ENCODE measurements at regions not wholly inside any gene's neighbourhood (a gene's known extent, or its start where the extent isn't known, plus 50 kb on each side); places are given as distances from the start of the nearest gene placed in this dataset.

- Mint-ChIP-seq H3K27ac (no peak overlapping the region), H3K27me3 (no peaks in the 10 kb centered on the region), H3K4me3 (no peak overlapping the region), H3K4me1 (ENCODE audit: low read depth in 2 of 2) (no peaks in the 10 kb centered on the region), H3K36me3 (no peaks in the 10 kb centered on the region), H3K9me3 (peaks cover 5% of the 10 kb centered on the region)
- DNase-seq (ENCODE audit: low spot score): no peak
- no peak for ATAC-seq
These were observed 843.9 kb downstream of the TUSC7 start for GRCh38 chr3:117553461-117553860.

- H3K27me3 Mint-ChIP-seq: no peaks in the 10 kb centered on the region
- no peak for DNase-seq (ENCODE audit: low spot score)
These were observed 847.2 kb downstream of the TUSC7 start for GRCh38 chr3:117556646-117557407.

GRCh38 chr3:117557464-117558090 is 848.0 kb downstream of the TUSC7 start:
- no peak overlapping the region for H3K27ac Mint-ChIP-seq
- ATAC-seq: no peak
- H3K4me1 Mint-ChIP-seq (ENCODE audit: low read depth in 2 of 2): no peaks in the 10 kb centered on the region

More at GRCh38 chr3:117556646-117557407, 847.2 kb downstream of the TUSC7 start:
- Mint-ChIP-seq H3K27ac (no peak overlapping the region), H3K4me1 (ENCODE audit: low read depth in 2 of 2) (no peaks in the 10 kb centered on the region), H3K36me3 (no peaks in the 10 kb centered on the region), H3K4me3 (no peak overlapping the region), H3K9me3 (peaks cover 11% of the 10 kb centered on the region)
- no peak for ATAC-seq

GRCh38 chr3:117558681-117559080 is 849.1 kb downstream of the TUSC7 start:
- H3K4me1 Mint-ChIP-seq (ENCODE audit: low read depth in 2 of 2): no peaks in the 10 kb centered on the region
- H3K9me3 Mint-ChIP-seq: peaks cover 14% of the 10 kb centered on the region
- no peaks in the 10 kb centered on the region for H3K27me3 Mint-ChIP-seq
- no peak for DNase-seq (ENCODE audit: low spot score)
- H3K4me3 Mint-ChIP-seq: no peak overlapping the region
- ATAC-seq: no peak
- no peak overlapping the region for H3K27ac Mint-ChIP-seq
- no peaks in the 10 kb centered on the region for H3K36me3 Mint-ChIP-seq

More at GRCh38 chr3:117557464-117558090, 848.0 kb downstream of the TUSC7 start:
- H3K4me3 Mint-ChIP-seq: no peak overlapping the region
- H3K27me3 Mint-ChIP-seq: no peaks in the 10 kb centered on the region
- H3K9me3 Mint-ChIP-seq: peaks cover 11% of the 10 kb centered on the region
- H3K36me3 Mint-ChIP-seq: no peaks in the 10 kb centered on the region
- no peak for DNase-seq (ENCODE audit: low spot score)

GRCh38 chr3:117562000-117562399 is 852.4 kb downstream of the TUSC7 start:
- Mint-ChIP-seq H3K27me3 (no peaks in the 10 kb centered on the region), H3K27ac (no peak overlapping the region), H3K9me3 (peaks cover 21% of the 10 kb centered on the region), H3K4me3 (no peak overlapping the region), H3K4me1 (ENCODE audit: low read depth in 2 of 2) (no peaks in the 10 kb centered on the region), H3K36me3 (no peaks in the 10 kb centered on the region)
- ATAC-seq (no peak), DNase-seq (ENCODE audit: low spot score) (no peak)

GRCh38 chr3:117563063-117563462 is 853.5 kb downstream of the TUSC7 start:
- ATAC-seq: no peak
- H3K4me1 Mint-ChIP-seq (ENCODE audit: low read depth in 2 of 2): no peaks in the 10 kb centered on the region

GRCh38 chr3:117565777-117566176 is 856.2 kb downstream of the TUSC7 start:
- DNase-seq (ENCODE audit: low spot score): no peak
- H3K27me3 Mint-ChIP-seq: no peaks in the 10 kb centered on the region
- no peak for ATAC-seq
- no peaks in the 10 kb centered on the region for H3K36me3 Mint-ChIP-seq
- H3K4me3 Mint-ChIP-seq: no peak overlapping the region
- no peaks in the 10 kb centered on the region for H3K4me1 Mint-ChIP-seq (ENCODE audit: low read depth in 2 of 2)
- H3K9me3 Mint-ChIP-seq: peaks cover 14% of the 10 kb centered on the region
- H3K27ac Mint-ChIP-seq: no peak overlapping the region

More at GRCh38 chr3:117563063-117563462, 853.5 kb downstream of the TUSC7 start:
- H3K4me3 Mint-ChIP-seq: no peak overlapping the region
- peaks cover 20% of the 10 kb centered on the region for H3K9me3 Mint-ChIP-seq
- no peak for DNase-seq (ENCODE audit: low spot score)
- H3K27me3 Mint-ChIP-seq: no peaks in the 10 kb centered on the region
- no peaks in the 10 kb centered on the region for H3K36me3 Mint-ChIP-seq
- H3K27ac Mint-ChIP-seq: no peak overlapping the region

- no peak for DNase-seq (ENCODE audit: low spot score)
- no peak overlapping the region for H3K27ac Mint-ChIP-seq
- no peaks in the 10 kb centered on the region for H3K4me1 Mint-ChIP-seq (ENCODE audit: low read depth in 2 of 2)
- H3K9me3 Mint-ChIP-seq: peaks cover 16% of the 10 kb centered on the region
- H3K27me3 Mint-ChIP-seq: no peaks in the 10 kb centered on the region
- H3K36me3 Mint-ChIP-seq: no peaks in the 10 kb centered on the region
- ATAC-seq: no peak
- no peak overlapping the region for H3K4me3 Mint-ChIP-seq
These were observed 857.3 kb downstream of the TUSC7 start for GRCh38 chr3:117566926-117567325.

- Mint-ChIP-seq H3K36me3 (no peaks in the 10 kb centered on the region), H3K4me1 (ENCODE audit: low read depth in 2 of 2) (no peaks in the 10 kb centered on the region), H3K9me3 (peaks cover 16% of the 10 kb centered on the region), H3K4me3 (no peak overlapping the region), H3K27me3 (no peaks in the 10 kb centered on the region), H3K27ac (no peak overlapping the region)
- no peak for ATAC-seq
- no peak for DNase-seq (ENCODE audit: low spot score)
These were observed 857.8 kb downstream of the TUSC7 start for GRCh38 chr3:117567382-117567781.

- Mint-ChIP-seq H3K27ac (no peak overlapping the region), H3K9me3 (peaks cover 20% of the 10 kb centered on the region), H3K4me3 (no peak overlapping the region), H3K36me3 (no peaks in the 10 kb centered on the region), H3K4me1 (ENCODE audit: low read depth in 2 of 2) (no peaks in the 10 kb centered on the region), H3K27me3 (no peaks in the 10 kb centered on the region)
- no peak for DNase-seq (ENCODE audit: low spot score)
- ATAC-seq: no peak
These were observed 858.3 kb downstream of the TUSC7 start for GRCh38 chr3:117567906-117568305.

- Mint-ChIP-seq H3K36me3 (no peaks in the 10 kb centered on the region), H3K4me3 (no peak overlapping the region), H3K27ac (no peak overlapping the region), H3K27me3 (no peaks in the 10 kb centered on the region), H3K4me1 (ENCODE audit: low read depth in 2 of 2) (no peaks in the 10 kb centered on the region), H3K9me3 (peaks cover 16% of the 10 kb centered on the region)
- ATAC-seq: no peak
- DNase-seq (ENCODE audit: low spot score): no peak
These were observed 863.2 kb downstream of the TUSC7 start for GRCh38 chr3:117572786-117573185.

- peaks cover 10% of the 10 kb centered on the region for H3K9me3 Mint-ChIP-seq
- H3K4me1 Mint-ChIP-seq (ENCODE audit: low read depth in 2 of 2): no peaks in the 10 kb centered on the region
- H3K36me3 Mint-ChIP-seq: no peaks in the 10 kb centered on the region
- no peak for ATAC-seq
- H3K27me3 Mint-ChIP-seq: no peaks in the 10 kb centered on the region
- no peak overlapping the region for H3K27ac Mint-ChIP-seq
- no peak overlapping the region for H3K4me3 Mint-ChIP-seq
- no peak for DNase-seq (ENCODE audit: low spot score)
These were observed 871.2 kb downstream of the TUSC7 start for GRCh38 chr3:117580806-117581205.

- ATAC-seq (no peak), DNase-seq (ENCODE audit: low spot score) (no peak)
- no peaks in the 10 kb centered on the region for H3K36me3 Mint-ChIP-seq
- no peak overlapping the region for H3K4me3 Mint-ChIP-seq
- no peak overlapping the region for H3K27ac Mint-ChIP-seq
- no peaks in the 10 kb centered on the region for H3K27me3 Mint-ChIP-seq
- no peaks in the 10 kb centered on the region for H3K4me1 Mint-ChIP-seq (ENCODE audit: low read depth in 2 of 2)
- peaks cover 5% of the 10 kb centered on the region for H3K9me3 Mint-ChIP-seq
These were observed 876.6 kb downstream of the TUSC7 start for GRCh38 chr3:117586161-117586560.

- peaks cover 5% of the 10 kb centered on the region for H3K9me3 Mint-ChIP-seq
- H3K27ac Mint-ChIP-seq: no peak overlapping the region
- ATAC-seq (no peak), DNase-seq (ENCODE audit: low spot score) (no peak)
- no peaks in the 10 kb centered on the region for H3K4me1 Mint-ChIP-seq (ENCODE audit: low read depth in 2 of 2)
- H3K27me3 Mint-ChIP-seq: no peaks in the 10 kb centered on the region
- no peaks in the 10 kb centered on the region for H3K36me3 Mint-ChIP-seq
- H3K4me3 Mint-ChIP-seq: no peak overlapping the region
These were observed 877.8 kb downstream of the TUSC7 start for GRCh38 chr3:117587416-117587815.
